Transverse colon (tissue), 3 donors: ENCODE measurements at regions not wholly inside any gene's neighbourhood (a gene's known extent, or its start where the extent isn't known, plus 50 kb on each side); places are given as distances from the start of the nearest gene placed in this dataset.

Experiments used
- CTCF ChIP-seq, 5 experiments: fragments of 200-600 bp in 3 of 5; fragments of 450-650 bp in 2 of 5; sonication (generic) in 3 of 5; IDR thresholded peaks; 1 replicate in 2 of 5; 2 replicates in 3 of 5; pipeline ENCODE4 v1.5.1; 2016 to 2017; ENCODE audit warnings: antibody characterized with exemption in 5 of 5, inconsistent platforms in 3 of 5, mild to moderate bottlenecking in 2 of 5, moderate library complexity in 1 of 5
- EP300 ChIP-seq: sonication (generic); formaldehyde crosslinking; IDR thresholded peaks from one replicate; pipeline ENCODE4 v1.6.1; 2017; ENCODE audit warnings: antibody characterized with exemption, low read depth
- POLR2A ChIP-seq: fragments of 450-650 bp; IDR thresholded peaks from one replicate; pipeline ENCODE4 v1.6.1; 2016; ENCODE audit warnings: antibody characterized with exemption, mild to moderate bottlenecking, moderate library complexity

- TF ChIP-seq CTCF (IDR thresholded peaks at IDR 0.05) (no peak), POLR2A (no peak), EP300 (no peak)
Measured at GRCh38 chr6:16059496-16059895, 69.4 kb upstream of the MYLIP start.
